Stimulated activated memory B cell treated with anti-CD40 and anti-IgM and Interleukin-4, amounts not matched to agents 10 μg/mL and 1 μg/mL and 100 μg/mL, for 72 hours (primary cell): ENCODE measurements at regions not wholly inside any gene's neighbourhood (a gene's known extent, or its start where the extent isn't known, plus 50 kb on each side); places are given as distances from the start of the nearest gene placed in this dataset.

Source experiments
- ATAC-seq: fragments of 150-1000 bp; cut with Tn5 transposase; 2 replicates; pipeline ENCODE4 v1.10.0; 2021
- H3K27ac Mint-ChIP-seq: one replicate; pipeline ENCODE4 v1.8.0; 2022; ENCODE audit warnings: mild to moderate bottlenecking, mixed read lengths
- H3K27me3 Mint-ChIP-seq: one replicate; pipeline ENCODE4 v1.8.0; 2022; ENCODE audit warnings: mixed read lengths
- H3K36me3 Mint-ChIP-seq: one replicate; pipeline ENCODE4 v1.8.0; 2022; ENCODE audit warnings: mixed read lengths
- H3K4me1 Mint-ChIP-seq: one replicate; pipeline ENCODE4 v1.8.0; 2022; ENCODE audit warnings: mixed read lengths
- H3K4me3 Mint-ChIP-seq: one replicate; pipeline ENCODE4 v1.8.0; 2022; ENCODE audit warnings: mild to moderate bottlenecking, moderate library complexity, mixed read lengths
- H3K9me3 Mint-ChIP-seq: one replicate; pipeline ENCODE4 v1.8.0; 2022; ENCODE audit warnings: mixed read lengths

DNA sequence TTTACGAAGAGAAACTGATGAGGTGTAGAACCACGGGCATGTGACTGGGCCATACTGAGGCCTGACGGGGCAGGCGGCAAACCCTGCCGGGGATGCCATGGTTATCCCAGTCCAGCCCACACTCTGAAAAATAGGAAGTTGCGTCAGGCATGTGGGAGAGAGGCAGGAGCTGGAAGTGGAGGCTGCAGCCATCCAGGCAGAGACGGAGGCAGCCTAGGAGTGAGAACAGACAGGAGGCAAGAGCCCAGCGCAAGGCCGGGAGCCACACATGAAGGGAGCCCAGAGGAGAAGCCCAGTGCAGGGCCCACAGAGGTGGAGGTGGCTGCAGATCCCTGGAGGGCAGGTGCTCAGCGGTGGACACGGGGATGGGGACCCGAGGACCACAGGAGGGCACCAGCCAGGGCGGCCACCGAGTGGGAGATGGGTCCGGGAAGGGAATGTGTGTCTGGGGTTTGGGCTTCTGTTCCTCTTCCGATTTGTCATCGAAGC lies 175.2 kb upstream of the PPP2R2D start:
- H3K4me1 Mint-ChIP-seq, result no peaks in the 10 kb centered on the region
- H3K9me3 Mint-ChIP-seq, result no peaks in the 10 kb centered on the region
- H3K27ac Mint-ChIP-seq, result no peak overlapping the region
- ATAC-seq, result no peak
- no peak overlapping the region for H3K4me3 Mint-ChIP-seq
- H3K36me3 Mint-ChIP-seq, result no peaks in the 10 kb centered on the region
- peaks cover 20% of the 10 kb centered on the region for H3K27me3 Mint-ChIP-seq

DNA sequence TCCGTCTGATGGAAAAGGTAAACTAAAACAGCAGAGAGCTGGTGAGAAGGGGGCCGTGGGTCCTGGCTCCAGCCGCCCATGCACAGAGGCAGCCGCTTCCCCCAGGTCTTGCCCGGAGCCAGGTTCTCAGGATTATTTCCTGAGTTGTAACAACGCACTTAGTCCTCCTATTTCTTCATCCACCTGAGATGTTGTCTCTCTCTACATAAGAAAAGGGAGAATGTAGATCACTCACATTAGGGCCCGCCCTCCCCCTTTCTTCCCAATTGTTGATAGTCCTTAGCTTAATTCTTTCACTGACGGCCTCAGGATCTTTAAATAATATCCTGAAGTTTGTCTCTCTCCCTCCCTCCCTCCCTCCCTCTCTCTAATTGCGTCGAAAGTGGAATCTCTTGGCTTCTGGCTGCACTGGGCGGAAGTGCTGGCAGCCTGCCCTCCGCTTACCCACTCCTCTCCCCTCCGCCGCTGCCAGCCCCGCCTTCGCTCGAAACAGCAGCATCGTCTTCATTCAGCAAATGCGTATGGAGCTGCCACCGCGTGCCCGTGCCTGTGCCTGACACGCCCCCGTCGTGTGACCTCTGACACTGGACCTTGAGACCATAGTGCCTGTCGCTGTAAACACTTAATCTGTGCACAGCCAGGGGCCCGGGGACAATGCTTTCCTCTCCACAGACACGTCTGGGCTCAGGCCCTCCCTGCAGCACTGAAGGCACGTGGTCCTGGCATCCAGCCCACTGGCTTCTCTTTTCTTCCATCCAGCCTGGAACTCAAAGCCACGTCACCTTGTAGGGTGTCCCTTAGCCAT lies 174.5 kb upstream of the PPP2R2D start:
- peaks cover 20% of the 10 kb centered on the region for H3K27me3 Mint-ChIP-seq
- H3K4me1 Mint-ChIP-seq, result no peaks in the 10 kb centered on the region
- no peak overlapping the region for H3K27ac Mint-ChIP-seq

DNA sequence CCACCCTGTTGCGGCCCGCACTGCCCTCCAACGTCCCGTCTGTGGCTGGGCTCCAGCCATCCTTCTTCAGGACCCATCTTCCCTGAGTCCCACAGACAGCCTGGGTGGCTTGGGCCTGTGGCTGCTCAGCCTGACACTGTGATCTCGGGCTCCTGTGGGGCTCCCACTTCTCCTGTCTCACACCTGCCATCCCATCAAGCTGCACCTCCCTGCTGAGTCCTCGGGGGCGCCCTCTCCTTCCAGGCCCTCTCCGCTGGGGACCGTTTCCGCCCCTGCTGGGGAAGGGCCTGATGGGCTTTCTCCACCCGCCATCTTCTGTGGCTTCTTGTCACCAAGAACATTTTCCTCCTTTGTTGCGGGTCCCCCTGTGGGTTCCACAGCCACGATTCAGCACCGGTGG lies 173.8 kb upstream of the PPP2R2D start:
- Mint-ChIP-seq H3K27me3 (peaks cover 20% of the 10 kb centered on the region), H3K36me3 (no peaks in the 10 kb centered on the region), H3K9me3 (no peaks in the 10 kb centered on the region), H3K27ac (no peak overlapping the region), H3K4me1 (no peaks in the 10 kb centered on the region), H3K4me3 (no peak overlapping the region)
- ATAC-seq, result no peak

More for the DNA sequence above, 174.5 kb upstream of the PPP2R2D start:
- Mint-ChIP-seq H3K9me3 (no peaks in the 10 kb centered on the region), H3K36me3 (no peaks in the 10 kb centered on the region), H3K4me3 (no peak overlapping the region)
- ATAC-seq, result no peak

DNA sequence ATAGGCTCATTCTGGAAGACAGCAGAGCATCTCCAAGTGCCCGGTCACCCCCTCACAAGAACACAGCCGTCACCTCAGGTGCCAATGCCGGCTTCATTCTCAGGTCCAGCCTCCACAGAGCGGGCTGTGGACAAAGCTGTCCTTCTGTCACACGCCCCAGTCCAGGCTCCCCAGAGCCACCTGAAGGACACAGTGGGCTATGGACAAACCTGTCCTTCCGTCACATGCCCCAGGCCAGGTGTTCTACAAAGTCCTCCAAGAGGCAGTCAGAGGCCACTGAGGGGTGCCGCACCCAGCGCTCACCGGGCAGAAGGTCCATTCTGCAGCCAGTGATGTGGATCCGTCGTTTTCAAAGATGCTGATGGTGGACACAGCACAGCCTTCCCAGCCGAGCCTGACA lies 173.2 kb upstream of the PPP2R2D start:
- Mint-ChIP-seq H3K27me3 (peaks cover 20% of the 10 kb centered on the region), H3K4me1 (no peaks in the 10 kb centered on the region), H3K36me3 (no peaks in the 10 kb centered on the region), H3K4me3 (no peak overlapping the region), H3K27ac (no peak overlapping the region), H3K9me3 (peaks cover 4% of the 10 kb centered on the region)
- ATAC-seq, result no peak

DNA sequence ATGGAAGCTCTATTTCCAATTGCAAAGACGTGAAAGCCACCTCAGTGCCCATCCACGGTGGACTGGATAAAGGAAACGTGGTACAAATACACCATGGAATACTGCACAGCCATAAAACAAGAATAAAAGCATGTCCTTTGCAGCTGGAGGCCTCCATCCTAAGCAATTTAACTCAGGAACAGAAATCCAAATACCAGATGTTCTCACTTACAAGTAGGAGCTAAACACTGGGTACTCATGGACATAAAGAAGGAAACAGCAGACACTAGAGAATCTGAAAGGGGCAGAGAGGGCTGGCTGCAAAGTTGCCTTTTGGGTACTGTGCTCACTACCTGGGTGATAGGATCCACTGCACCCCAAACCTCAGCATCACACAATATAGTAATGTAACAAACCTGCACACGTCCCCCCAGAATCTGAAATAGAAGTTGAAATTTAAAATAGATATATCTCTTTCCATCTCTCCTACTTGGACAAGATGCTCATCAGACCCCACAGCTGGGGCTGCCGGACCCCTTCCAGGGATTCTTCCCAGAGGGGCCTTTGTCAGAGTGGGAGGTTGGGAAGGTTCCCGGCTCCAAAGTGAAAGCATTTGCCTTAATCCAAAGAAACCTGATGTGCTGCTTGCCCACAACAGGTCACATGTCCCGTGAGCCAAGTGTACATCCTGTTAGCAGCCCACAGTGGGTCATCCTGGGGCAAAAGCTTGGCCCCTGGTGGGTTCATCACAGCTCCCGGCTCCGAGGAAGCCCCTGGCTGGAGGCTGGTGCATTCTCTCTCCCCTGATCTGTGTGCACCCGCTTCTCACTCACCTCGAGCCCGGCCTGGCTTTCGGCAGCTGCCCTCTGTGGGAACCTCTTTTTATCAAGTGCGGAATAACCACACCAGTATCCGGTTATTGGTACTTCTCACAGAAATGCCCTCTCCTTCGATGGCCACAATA lies 172.3 kb upstream of the PPP2R2D start:
- no peak overlapping the region for H3K27ac Mint-ChIP-seq
- no peak overlapping the region for H3K4me3 Mint-ChIP-seq
- H3K36me3 Mint-ChIP-seq, result no peaks in the 10 kb centered on the region
- no peaks in the 10 kb centered on the region for H3K4me1 Mint-ChIP-seq
- no peak for ATAC-seq
- peaks cover 20% of the 10 kb centered on the region for H3K27me3 Mint-ChIP-seq
- H3K9me3 Mint-ChIP-seq, result peaks cover 4% of the 10 kb centered on the region

DNA sequence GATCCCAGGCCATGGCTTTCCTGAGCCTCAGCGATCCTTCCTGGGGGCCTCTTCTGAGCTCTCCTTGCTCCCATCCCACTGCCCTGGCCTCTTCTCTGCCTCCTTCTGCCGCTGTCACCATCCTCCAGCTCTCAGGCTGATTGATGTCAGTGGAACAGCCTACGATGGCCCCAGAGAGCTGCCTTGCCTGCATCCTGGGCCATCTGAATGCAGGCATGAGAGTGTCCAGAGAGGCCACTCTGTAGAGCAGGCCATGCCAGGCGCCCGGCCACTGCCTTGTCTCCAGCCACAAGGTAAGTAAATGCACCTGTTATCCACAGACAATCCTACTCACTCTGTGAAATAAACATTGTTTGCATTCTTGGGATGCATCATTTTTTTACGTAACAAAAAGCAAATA lies 171.4 kb upstream of the PPP2R2D start:
- peaks cover 20% of the 10 kb centered on the region for H3K27me3 Mint-ChIP-seq
- H3K4me3 Mint-ChIP-seq, result no peak overlapping the region
- H3K27ac Mint-ChIP-seq, result no peak overlapping the region
- no peaks in the 10 kb centered on the region for H3K36me3 Mint-ChIP-seq
- no peak for ATAC-seq
- peaks cover 4% of the 10 kb centered on the region for H3K9me3 Mint-ChIP-seq
- no peaks in the 10 kb centered on the region for H3K4me1 Mint-ChIP-seq

DNA sequence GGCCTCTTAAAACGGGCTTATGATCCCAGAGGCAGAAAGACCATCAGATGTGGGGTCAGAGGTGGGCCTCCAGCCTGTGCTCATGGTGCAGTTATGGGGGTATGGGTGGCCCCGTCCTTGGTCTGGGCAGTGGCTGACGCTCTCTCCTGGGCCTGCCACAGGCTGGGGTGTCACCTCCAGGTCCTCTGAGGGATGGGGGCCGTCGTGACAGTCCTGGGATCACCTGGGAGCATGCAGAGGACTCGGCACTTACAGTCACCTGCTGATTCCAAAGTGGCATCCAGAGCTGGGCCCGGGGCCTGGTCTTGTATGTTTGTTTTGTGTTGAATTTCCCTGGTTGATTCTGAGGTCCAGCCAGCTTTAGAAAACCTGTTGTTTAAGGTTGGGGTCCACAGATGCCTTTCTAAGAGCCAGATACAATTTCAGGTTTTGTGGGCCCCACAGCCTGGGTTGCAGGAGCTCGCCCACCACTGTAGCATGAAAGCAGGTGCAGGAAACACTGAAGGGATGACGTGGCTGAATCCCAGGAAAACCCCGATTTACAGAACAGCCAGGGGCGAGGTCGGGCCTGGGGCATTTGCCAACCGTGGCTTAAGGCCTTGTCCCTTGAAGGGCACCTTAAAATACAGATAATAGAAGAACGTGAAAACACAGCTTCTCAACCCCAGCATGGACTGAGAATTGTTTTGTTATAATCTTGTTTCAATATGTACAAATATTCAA lies 170.7 kb upstream of the PPP2R2D start:
- no peak overlapping the region for H3K4me3 Mint-ChIP-seq
- ATAC-seq, result no peak
- H3K27ac Mint-ChIP-seq, result no peak overlapping the region
- H3K9me3 Mint-ChIP-seq, result peaks cover 4% of the 10 kb centered on the region
- H3K4me1 Mint-ChIP-seq, result no peaks in the 10 kb centered on the region
- no peaks in the 10 kb centered on the region for H3K36me3 Mint-ChIP-seq
- peaks cover 19% of the 10 kb centered on the region for H3K27me3 Mint-ChIP-seq

DNA sequence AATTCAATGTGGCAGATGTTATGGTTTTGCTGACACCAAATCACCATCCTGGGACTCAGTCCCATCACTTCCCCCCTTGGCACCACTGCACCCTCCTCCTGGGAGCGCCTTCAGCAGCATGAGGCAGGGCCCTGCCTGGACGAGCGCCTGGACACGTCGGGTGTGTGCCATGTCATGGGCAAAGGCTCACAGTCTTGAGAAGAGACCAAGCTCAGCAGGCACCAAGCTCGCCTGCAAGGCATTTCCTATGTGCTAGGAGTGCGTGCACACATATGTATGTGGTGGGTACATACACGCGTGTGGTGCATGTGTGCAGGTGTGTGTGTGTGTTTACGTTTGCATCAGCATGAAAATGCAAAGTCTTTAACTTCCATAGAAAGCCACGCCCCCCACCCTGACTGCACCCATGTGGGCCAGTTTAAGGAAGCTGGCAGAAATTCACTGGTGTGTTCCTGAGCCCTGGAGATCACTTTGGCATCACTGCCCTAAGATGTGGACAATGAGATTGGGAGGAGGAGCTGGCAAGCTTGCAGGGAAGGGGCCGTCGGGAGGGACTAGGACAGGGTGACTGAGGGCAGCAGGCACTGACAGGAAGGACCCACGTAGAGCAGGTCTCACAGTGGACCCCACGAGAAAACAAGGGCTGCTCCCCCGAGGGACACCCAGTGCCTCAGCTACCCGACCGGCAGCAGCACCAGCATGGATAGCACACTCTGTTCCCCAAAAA lies 169.9 kb upstream of the PPP2R2D start:
- H3K4me1 Mint-ChIP-seq, result no peaks in the 10 kb centered on the region
- ATAC-seq, result no peak
- no peak overlapping the region for H3K27ac Mint-ChIP-seq
- no peaks in the 10 kb centered on the region for H3K36me3 Mint-ChIP-seq
- H3K27me3 Mint-ChIP-seq, result peaks cover 19% of the 10 kb centered on the region
- H3K4me3 Mint-ChIP-seq, result no peak overlapping the region
- peaks cover 4% of the 10 kb centered on the region for H3K9me3 Mint-ChIP-seq

DNA sequence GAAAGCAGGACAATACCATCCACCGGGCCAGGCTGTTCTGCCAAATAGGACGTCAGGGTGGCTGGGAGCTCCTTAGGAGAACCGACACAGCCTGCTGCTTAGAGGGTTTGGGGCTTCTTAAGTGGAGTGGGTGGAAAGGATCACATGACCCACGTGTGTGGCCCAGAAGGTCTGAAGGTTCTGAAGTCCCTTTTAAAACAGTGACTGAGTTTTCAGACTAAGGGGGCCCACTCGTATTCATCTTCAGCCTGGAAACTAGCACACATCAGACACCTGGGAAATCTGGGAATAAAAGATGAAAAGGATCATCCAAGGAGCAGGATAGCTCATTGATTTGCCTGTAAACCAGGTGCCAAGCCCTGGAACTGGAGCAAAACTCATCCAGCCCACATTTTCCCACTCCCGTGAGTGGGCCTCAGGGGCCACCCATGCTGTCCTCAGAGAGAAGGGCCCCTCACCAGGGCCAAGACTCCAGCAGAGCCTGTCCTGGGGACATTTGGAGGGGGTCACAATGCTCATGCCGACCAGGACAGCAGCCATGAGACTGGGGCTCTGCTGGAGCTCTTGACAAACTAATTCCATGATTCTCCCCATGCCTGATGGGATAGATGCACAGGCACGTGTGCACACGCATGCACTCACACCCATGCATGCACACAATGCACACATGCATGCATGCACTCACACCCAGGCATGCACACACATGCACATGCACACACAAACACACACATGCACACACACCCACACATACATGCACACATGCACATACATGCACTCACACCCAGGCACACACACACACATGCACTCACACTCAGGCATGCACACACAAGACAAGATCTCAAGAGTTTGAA lies 168.8 kb upstream of the PPP2R2D start:
- Mint-ChIP-seq H3K9me3 (peaks cover 4% of the 10 kb centered on the region), H3K4me3 (no peak overlapping the region), H3K4me1 (no peaks in the 10 kb centered on the region), H3K27ac (no peak overlapping the region), H3K36me3 (no peaks in the 10 kb centered on the region), H3K27me3 (peaks cover 22% of the 10 kb centered on the region)
- no peak for ATAC-seq

DNA sequence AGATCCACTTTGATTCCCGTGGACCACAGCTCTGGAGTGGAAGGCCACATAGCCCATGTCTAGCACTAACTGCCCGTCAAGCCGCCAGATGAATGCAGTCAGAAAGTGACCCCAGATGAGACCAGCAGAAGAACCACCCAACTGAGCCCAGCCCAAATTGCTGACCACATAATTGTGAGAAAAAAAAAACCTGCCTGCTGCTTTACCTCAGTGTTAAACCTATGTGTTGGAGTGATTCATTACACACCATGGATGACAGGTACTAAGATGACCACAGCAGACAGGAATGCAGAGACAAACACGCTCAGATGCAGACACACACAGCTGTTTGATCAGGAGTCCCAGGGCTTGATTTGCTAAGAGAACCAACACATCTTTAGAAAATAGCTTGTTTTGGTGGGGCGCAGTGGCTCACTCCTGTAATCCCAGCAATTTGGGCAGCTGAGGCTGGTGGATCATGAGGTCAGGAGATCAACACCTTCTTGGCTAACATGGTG lies 168.1 kb upstream of the PPP2R2D start:
- H3K27me3 Mint-ChIP-seq, result peaks cover 23% of the 10 kb centered on the region
- H3K4me3 Mint-ChIP-seq, result no peak overlapping the region
- no peak for ATAC-seq
- no peaks in the 10 kb centered on the region for H3K36me3 Mint-ChIP-seq
- no peaks in the 10 kb centered on the region for H3K4me1 Mint-ChIP-seq
- no peak overlapping the region for H3K27ac Mint-ChIP-seq
- peaks cover 4% of the 10 kb centered on the region for H3K9me3 Mint-ChIP-seq

DNA sequence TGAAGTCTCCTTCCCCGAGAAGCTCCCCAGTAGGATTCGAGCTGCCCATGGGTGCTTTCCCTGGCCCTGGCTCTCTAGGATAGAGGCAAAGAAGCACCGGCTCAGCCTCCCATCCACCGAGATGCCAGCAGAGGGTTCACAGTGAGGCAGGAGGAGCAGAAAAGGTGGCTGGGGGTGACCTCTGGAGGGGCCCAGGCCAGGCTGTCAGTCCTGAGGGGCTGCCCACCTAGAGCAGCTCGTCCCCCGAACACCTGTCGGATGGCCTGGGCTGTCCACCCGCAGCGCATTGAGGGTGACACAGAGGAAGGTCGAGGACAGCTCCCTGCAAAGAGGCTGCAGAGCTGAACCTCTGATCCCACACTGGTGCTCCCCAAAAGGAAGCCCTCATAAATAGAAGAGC lies 167.2 kb upstream of the PPP2R2D start:
- Mint-ChIP-seq H3K4me3 (no peak overlapping the region), H3K9me3 (peaks cover 4% of the 10 kb centered on the region), H3K27me3 (peaks cover 32% of the 10 kb centered on the region), H3K4me1 (no peaks in the 10 kb centered on the region), H3K36me3 (no peaks in the 10 kb centered on the region), H3K27ac (no peak overlapping the region)
- peak; percentile 3 for ATAC-seq

DNA sequence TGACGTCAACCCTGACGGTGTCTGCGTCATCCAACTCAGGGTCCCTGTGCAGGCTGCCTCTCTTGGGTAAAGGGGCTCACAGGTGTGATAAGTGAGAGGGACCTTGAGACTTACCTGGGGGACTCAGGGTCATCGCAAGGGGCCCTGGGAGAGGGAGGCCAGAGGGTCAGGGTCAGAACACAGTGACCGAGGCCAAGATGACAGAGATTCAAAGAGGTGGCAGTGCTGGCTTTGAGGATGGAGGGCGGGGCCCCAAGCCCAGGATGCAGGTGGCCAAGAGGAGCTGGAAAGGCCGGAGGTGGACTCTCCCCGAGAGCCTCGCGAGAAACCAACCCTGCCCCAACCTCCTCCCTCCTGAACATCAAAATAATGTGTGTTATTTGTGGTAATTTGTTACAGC lies 165.2 kb upstream of the PPP2R2D start:
- no peaks in the 10 kb centered on the region for H3K4me1 Mint-ChIP-seq
- no peaks in the 10 kb centered on the region for H3K36me3 Mint-ChIP-seq
- H3K9me3 Mint-ChIP-seq, result peaks cover 14% of the 10 kb centered on the region
- peaks cover 45% of the 10 kb centered on the region for H3K27me3 Mint-ChIP-seq
- no peak overlapping the region for H3K4me3 Mint-ChIP-seq
- no peak for ATAC-seq
- H3K27ac Mint-ChIP-seq, result no peak overlapping the region

DNA sequence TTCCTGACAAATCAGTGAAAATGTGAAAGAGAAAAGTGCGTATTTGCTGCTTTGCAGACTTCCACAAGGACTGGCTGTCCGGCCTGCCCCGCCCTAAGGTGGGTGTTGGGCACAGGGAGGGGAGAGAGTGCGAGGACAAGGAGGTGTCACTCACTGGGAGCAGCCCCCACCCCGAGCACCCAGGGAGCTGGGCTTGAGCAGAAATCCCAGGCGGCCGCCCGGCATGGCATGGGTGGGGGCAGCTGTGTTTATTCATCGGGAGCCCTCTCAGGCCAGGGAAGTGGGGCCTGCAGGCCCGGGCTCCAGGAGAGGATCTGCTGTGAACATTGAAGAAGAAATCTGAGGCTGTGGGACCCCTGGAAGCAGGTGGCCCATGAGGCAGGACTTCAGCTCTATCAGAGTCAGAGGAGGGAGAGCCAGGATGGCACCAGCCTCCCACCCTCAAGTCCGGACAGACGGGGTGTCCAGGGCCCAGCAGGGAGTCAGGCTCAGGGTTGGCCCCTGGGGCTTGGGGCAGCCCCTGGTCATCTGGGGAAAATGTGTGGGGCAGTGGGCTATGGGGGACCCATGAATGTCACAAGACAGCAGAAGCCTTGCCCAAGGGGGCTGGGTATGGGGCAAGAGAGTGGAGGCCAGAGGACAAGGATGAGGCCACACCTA lies 164.4 kb upstream of the PPP2R2D start:
- H3K9me3 Mint-ChIP-seq, result peaks cover 14% of the 10 kb centered on the region
- ATAC-seq, result peak; percentile 35
- H3K27ac Mint-ChIP-seq, result no peak overlapping the region
- no peaks in the 10 kb centered on the region for H3K4me1 Mint-ChIP-seq
- no peaks in the 10 kb centered on the region for H3K36me3 Mint-ChIP-seq
- peaks cover 45% of the 10 kb centered on the region for H3K27me3 Mint-ChIP-seq
- H3K4me3 Mint-ChIP-seq, result no peak overlapping the region
